HCT116 (cell line): ENCODE measurements at regions not wholly inside any gene's neighbourhood (a gene's known extent, or its start where the extent isn't known, plus 50 kb on each side); places are given as distances from the start of the nearest gene placed in this dataset.

Source experiments
- ATAC-seq: fragments of 200-7000 bp; cut with Tn5 transposase; 2 replicates; pipeline ENCODE4 v1.9.1; 2020; ENCODE audit warnings: mild to moderate bottlenecking, moderate library complexity
- BruUV-seq: library from RNA; stranded (reverse); fragments of 400-500 nt; replicated peaks from 2 replicates; lab custom pipeline; 2021; lab: Mats Ljungman, UMichigan
- CTCF ChIA-PET: fragments of 300-600 bp; sonication (Branson Sonifier 250); formaldehyde crosslinking; loops from one replicate; lab custom pipeline; 2021; ENCODE audit warnings: antibody characterized with exemption; lab: Charles Lee
- POLR2A ChIA-PET: fragments of 300-600, 350-600 bp; sonication (Branson Sonifier 250); formaldehyde crosslinking; loops from one replicate; lab custom pipeline; 2021; ENCODE audit warnings: antibody characterized with exemption; lab: Charles Lee
- RAD21 ChIA-PET, 2 experiments: fragments of 300-600 bp; sonication (Branson Sonifier 250); formaldehyde crosslinking; loops; one replicate each; lab custom pipeline; 2023; ENCODE audit warnings: low total read pairs in 2 of 2; ENCODE audit not compliant: uncharacterized antibody in 2 of 2, unreplicated experiment in 2 of 2, low non-redundant PET in 1 of 2; lab: Charles Lee
- DNase-seq: peaks from one replicate; pipeline ENCODE4 v3.0.0-alpha.2; 2010; ENCODE audit warnings: low read depth, low spot score
- H2AFZ ChIP-seq: fragments of 200-600 bp; shearing (Covaris generic), sonication (generic); 2 replicates; pipeline ENCODE4 v1.6.1; 2017; ENCODE audit warnings: low read depth, mixed run types, mixed read lengths, antibody characterized with exemption, low read length; ENCODE audit not compliant: poor library complexity, severe bottlenecking
- H3K27ac ChIP-seq: 2 replicates; pipeline ENCODE4 v1.5.1; 2012; ENCODE audit warnings: low read depth, low read length
- H3K27me3 ChIP-seq: fragments of 200-600 bp; sonication (generic); 2 replicates; pipeline ENCODE4 v1.6.1; 2016; ENCODE audit warnings: mixed run types, low read length, mixed read lengths; ENCODE audit not compliant: insufficient read depth
- H3K36me3 ChIP-seq, 2 experiments: fragments of 200-500 bp in 1 of 2; fragments of 200-600 bp in 1 of 2; sonication (Bioruptor generic) in 1 of 2; sonication (generic) in 1 of 2; 2 replicates each; pipeline versions ENCODE4 v1.5.1 to v1.6.1; 2014 to 2016; ENCODE audit warnings: low read length in 2 of 2, inconsistent platforms in 1 of 2, mixed read lengths in 1 of 2, mixed run types in 1 of 2; ENCODE audit not compliant: insufficient read depth in 2 of 2, control insufficient read depth in 1 of 2
- H3K4me1 ChIP-seq, 2 experiments: fragments of 200-600 bp in 1 of 2; sonication (generic) in 1 of 2; 2 replicates each; pipeline versions ENCODE4 v1.5.1 to v1.6.1; 2012 to 2017; ENCODE audit warnings: low read length in 2 of 2, inconsistent platforms in 1 of 2, mild to moderate bottlenecking in 1 of 2, mixed read lengths in 1 of 2, mixed run types in 1 of 2, moderate library complexity in 1 of 2; ENCODE audit not compliant: insufficient read depth in 2 of 2, control insufficient read depth in 1 of 2
- H3K4me2 ChIP-seq: fragments of 200-600 bp; sonication (generic); 2 replicates; pipeline ENCODE4 v1.6.1; 2017; ENCODE audit warnings: mixed run types, low read length, mixed read lengths
- H3K4me3 ChIP-seq, 2 experiments: fragments of 200-600 bp in 1 of 2; sonication (generic) in 1 of 2; replicated peaks in 1 of 2; 2 replicates each; pipeline ENCODE4 v1.5.1; 2011 to 2016; ENCODE audit warnings: low read length in 2 of 2, control low read depth in 1 of 2, low read depth in 1 of 2, mild to moderate bottlenecking in 1 of 2, mixed read lengths in 1 of 2, mixed run types in 1 of 2
- H3K79me2 ChIP-seq: fragments of 200-600 bp; sonication (generic); 2 replicates; pipeline ENCODE4 v1.6.1; 2017; ENCODE audit warnings: mild to moderate bottlenecking, mixed run types, low read length, moderate library complexity, mixed read lengths; ENCODE audit not compliant: insufficient read depth
- H3K9ac ChIP-seq: fragments of 200-600 bp; sonication (generic); 2 replicates; pipeline ENCODE4 v1.6.1; 2016; ENCODE audit warnings: low read length, mixed read lengths
- H3K9me2 ChIP-seq: fragments of 200-600 bp; sonication (generic), shearing (Covaris generic); 2 replicates; pipeline ENCODE4 v1.6.1; 2017; ENCODE audit warnings: mixed run types, mild to moderate bottlenecking, moderate library complexity; ENCODE audit not compliant: insufficient read depth
- H3K9me3 ChIP-seq, 2 experiments: fragments of 200-500 bp in 1 of 2; fragments of 200-600 bp in 1 of 2; sonication (Bioruptor generic) in 1 of 2; sonication (generic) in 1 of 2; 2 replicates each; pipeline ENCODE4 v1.6.1; 2014 to 2017; ENCODE audit warnings: low read length in 2 of 2, mixed read lengths in 2 of 2, inconsistent platforms in 1 of 2, low read depth in 1 of 2, mild to moderate bottlenecking in 1 of 2, mixed run types in 1 of 2, moderate library complexity in 1 of 2; ENCODE audit not compliant: control insufficient read depth in 1 of 2, insufficient read depth in 1 of 2
- H4K20me1 ChIP-seq: fragments of 200-600 bp; sonication (generic), shearing (Covaris generic); 2 replicates; pipeline ENCODE4 v1.6.1; 2017; ENCODE audit warnings: mixed run types, mild to moderate bottlenecking, moderate library complexity; ENCODE audit not compliant: insufficient read depth
- CEBPB ChIP-seq: IDR thresholded peaks from 2 replicates; pipeline ENCODE4 v1.6.1; 2012; ENCODE audit warnings: low read depth
- EGR1 ChIP-seq: IDR thresholded peaks from 2 replicates; pipeline ENCODE4 v1.6.1; 2012; ENCODE audit warnings: low read depth
- ELF1 ChIP-seq: IDR thresholded peaks from 2 replicates; pipeline ENCODE4 v1.6.1; 2012; ENCODE audit warnings: low read depth, borderline replicate concordance
- EZH2 ChIP-seq: fragments of 200-600 bp; sonication (generic); IDR thresholded peaks from 2 replicates; pipeline ENCODE4 v1.6.1; 2017; ENCODE audit warnings: antibody characterized with exemption, mixed run types
- EZH2phosphoT487 ChIP-seq: fragments of 200-600 bp; IDR thresholded peaks from 2 replicates; pipeline ENCODE4 v1.6.1; 2018; ENCODE audit warnings: antibody characterized with exemption, borderline replicate concordance
- FOSL1 ChIP-seq: IDR thresholded peaks from 2 replicates; pipeline ENCODE4 v1.6.1; 2012; ENCODE audit warnings: low read depth
- JUND ChIP-seq: IDR thresholded peaks from 2 replicates; pipeline ENCODE4 v1.6.1; 2012
- POLR2A ChIP-seq: IDR thresholded peaks from 2 replicates; pipeline ENCODE4 v1.7.0; 2011; ENCODE audit warnings: borderline replicate concordance; ENCODE audit not compliant: insufficient read depth, insufficient read length; ENCODE audit errors: extremely low read depth
- RAD21 ChIP-seq: IDR thresholded peaks from 2 replicates; pipeline ENCODE4 v1.6.1; 2012; ENCODE audit warnings: low read depth, mild to moderate bottlenecking
- SP1 ChIP-seq: IDR thresholded peaks from 2 replicates; pipeline ENCODE4 v1.6.1; 2012; ENCODE audit warnings: low read depth
- SRF ChIP-seq: IDR thresholded peaks from 2 replicates; pipeline ENCODE4 v1.6.1; 2012; ENCODE audit warnings: low read depth
- TCF7L2 ChIP-seq: IDR thresholded peaks from 2 replicates; pipeline ENCODE4 v1.7.0; 2011; ENCODE audit warnings: borderline replicate concordance, inconsistent platforms; ENCODE audit not compliant: insufficient read depth, insufficient read length; ENCODE audit errors: extremely low read depth
- ZFX ChIP-seq: fragments of 450-650 bp; IDR thresholded peaks from 2 replicates; pipeline ENCODE4 v1.6.1; 2017
- intact Hi-C: fragments of 100-400 bp; cut with micrococcal nuclease; formaldehyde crosslinking; loops from 2 replicates; pipeline ENCODE4 v1.10.0; 2022
- TF ChIP-seq, protein P1 (sequence below): IDR thresholded peaks from 2 replicates; pipeline ENCODE4 v1.6.1; 2012; ENCODE audit warnings: low read depth
- TF ChIP-seq, protein P2 (sequence below): IDR thresholded peaks from 2 replicates; pipeline ENCODE4 v1.6.1; 2012

DNA sequence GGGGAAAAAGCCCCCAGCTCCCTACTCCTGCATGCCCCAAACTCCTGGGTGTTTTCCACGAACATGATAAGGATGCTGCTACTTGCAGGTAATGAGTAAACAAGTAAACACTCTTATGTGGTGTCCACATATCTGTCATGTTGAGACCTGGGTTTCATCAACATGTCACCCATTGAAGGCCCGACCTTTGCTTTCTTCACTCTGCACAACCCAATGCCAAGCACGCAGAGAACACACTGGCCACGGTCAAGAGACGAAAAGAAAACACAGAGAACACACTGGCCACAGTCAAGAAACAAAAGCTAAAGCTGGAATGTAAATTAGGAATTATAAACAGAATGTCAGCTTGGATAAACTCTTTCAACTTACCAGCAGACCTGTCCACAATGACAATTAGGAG is 143.1 kb downstream of the TTC32 start:
- Histone ChIP-seq H3K27ac (no peak overlapping the region), H3K27me3 (no peaks in the 10 kb centered on the region), H3K36me3 (no peaks in the 10 kb centered on the region), H3K4me2 (no peak overlapping the region), H3K9me2 (no peaks in the 10 kb centered on the region), H3K4me3 (no peak overlapping the region), H4K20me1 (no peaks in the 10 kb centered on the region), H3K4me1 (0 out of 4 replicates have a peak, but pooled peaks cover 0 to 3% of the 10 kb centered on the region in 2 experiments), H3K9ac (no peak overlapping the region), H3K79me2 (no peaks in the 10 kb centered on the region), H2AFZ (no peak overlapping the region), H3K9me3 (no peaks in the 10 kb centered on the region)
- BruUV-seq = no TSS peak
- ChIA-PET CTCF (no interaction called here), POLR2A (no interaction called here), RAD21 (no interaction called here)
- DNase-seq = no peak
- ATAC-seq = no peak
- TF ChIP-seq CEBPB = no peak
- TF ChIP-seq EGR1 = no peak
- TF ChIP-seq ELF1 = no peak
- no peak for TF ChIP-seq POLR2A
- intact Hi-C loops = no loop called here

- no peak for ATAC-seq
- no peak for TF ChIP-seq RAD21
- TF ChIP-seq EZH2phosphoT487 = no peak
- no peak for TF ChIP-seq JUND
- no peak for TF ChIP-seq TCF7L2
- TF ChIP-seq SRF = no peak
- TF ChIP-seq EZH2 = no peak
- no peak for TF ChIP-seq SP1
- TF ChIP-seq ZFX = no peak
- TF ChIP-seq, protein P1, sequence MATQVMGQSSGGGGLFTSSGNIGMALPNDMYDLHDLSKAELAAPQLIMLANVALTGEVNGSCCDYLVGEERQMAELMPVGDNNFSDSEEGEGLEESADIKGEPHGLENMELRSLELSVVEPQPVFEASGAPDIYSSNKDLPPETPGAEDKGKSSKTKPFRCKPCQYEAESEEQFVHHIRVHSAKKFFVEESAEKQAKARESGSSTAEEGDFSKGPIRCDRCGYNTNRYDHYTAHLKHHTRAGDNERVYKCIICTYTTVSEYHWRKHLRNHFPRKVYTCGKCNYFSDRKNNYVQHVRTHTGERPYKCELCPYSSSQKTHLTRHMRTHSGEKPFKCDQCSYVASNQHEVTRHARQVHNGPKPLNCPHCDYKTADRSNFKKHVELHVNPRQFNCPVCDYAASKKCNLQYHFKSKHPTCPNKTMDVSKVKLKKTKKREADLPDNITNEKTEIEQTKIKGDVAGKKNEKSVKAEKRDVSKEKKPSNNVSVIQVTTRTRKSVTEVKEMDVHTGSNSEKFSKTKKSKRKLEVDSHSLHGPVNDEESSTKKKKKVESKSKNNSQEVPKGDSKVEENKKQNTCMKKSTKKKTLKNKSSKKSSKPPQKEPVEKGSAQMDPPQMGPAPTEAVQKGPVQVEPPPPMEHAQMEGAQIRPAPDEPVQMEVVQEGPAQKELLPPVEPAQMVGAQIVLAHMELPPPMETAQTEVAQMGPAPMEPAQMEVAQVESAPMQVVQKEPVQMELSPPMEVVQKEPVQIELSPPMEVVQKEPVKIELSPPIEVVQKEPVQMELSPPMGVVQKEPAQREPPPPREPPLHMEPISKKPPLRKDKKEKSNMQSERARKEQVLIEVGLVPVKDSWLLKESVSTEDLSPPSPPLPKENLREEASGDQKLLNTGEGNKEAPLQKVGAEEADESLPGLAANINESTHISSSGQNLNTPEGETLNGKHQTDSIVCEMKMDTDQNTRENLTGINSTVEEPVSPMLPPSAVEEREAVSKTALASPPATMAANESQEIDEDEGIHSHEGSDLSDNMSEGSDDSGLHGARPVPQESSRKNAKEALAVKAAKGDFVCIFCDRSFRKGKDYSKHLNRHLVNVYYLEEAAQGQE = no peak
- TF ChIP-seq, protein P2, sequence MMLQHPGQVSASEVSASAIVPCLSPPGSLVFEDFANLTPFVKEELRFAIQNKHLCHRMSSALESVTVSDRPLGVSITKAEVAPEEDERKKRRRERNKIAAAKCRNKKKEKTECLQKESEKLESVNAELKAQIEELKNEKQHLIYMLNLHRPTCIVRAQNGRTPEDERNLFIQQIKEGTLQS = no peak
- no peak for TF ChIP-seq ELF1
- no peak for TF ChIP-seq FOSL1
Observed at GRCh38 chr2:19757586-19757985, 144.2 kb downstream of the TTC32 start.

More at GRCh38 chr2:19757586-19757985, 144.2 kb downstream of the TTC32 start:
- intact Hi-C loops = no loop called here
- Histone ChIP-seq H3K4me3 (no peak overlapping the region), H2AFZ (no peak overlapping the region), H3K27me3 (peaks cover 1% of the 10 kb centered on the region; the same call in 1 of the 2 replicates), H4K20me1 (no peaks in the 10 kb centered on the region), H3K9me3 (no peaks in the 10 kb centered on the region), H3K27ac (no peak overlapping the region), H3K4me2 (no peak overlapping the region), H3K9ac (no peak overlapping the region), H3K79me2 (no peaks in the 10 kb centered on the region), H3K36me3 (no peaks in the 10 kb centered on the region), H3K4me1 (0 out of 4 replicates have a peak, but pooled peaks cover 0 to 5% of the 10 kb centered on the region in 2 experiments), H3K9me2 (no peaks in the 10 kb centered on the region)
- CTCF ChIA-PET = no interaction called here
- POLR2A ChIA-PET = no interaction called here
- DNase-seq = no peak
- RAD21 ChIA-PET = no interaction called here
- no TSS peak for BruUV-seq
